NK-92 treated with Interleukin-12 subunit alpha and Interleukin-12 subunit beta, amount 100 ng/mL, for 24 hours (cell line): ENCODE measurements at regions not wholly inside any gene's neighbourhood (a gene's known extent, or its start where the extent isn't known, plus 50 kb on each side); places are given as distances from the start of the nearest gene placed in this dataset.

Experiments used
- DNase-seq: peaks from one replicate; lab custom pipeline; 2025; lab: John Stamatoyannopoulos, UW

DNA sequence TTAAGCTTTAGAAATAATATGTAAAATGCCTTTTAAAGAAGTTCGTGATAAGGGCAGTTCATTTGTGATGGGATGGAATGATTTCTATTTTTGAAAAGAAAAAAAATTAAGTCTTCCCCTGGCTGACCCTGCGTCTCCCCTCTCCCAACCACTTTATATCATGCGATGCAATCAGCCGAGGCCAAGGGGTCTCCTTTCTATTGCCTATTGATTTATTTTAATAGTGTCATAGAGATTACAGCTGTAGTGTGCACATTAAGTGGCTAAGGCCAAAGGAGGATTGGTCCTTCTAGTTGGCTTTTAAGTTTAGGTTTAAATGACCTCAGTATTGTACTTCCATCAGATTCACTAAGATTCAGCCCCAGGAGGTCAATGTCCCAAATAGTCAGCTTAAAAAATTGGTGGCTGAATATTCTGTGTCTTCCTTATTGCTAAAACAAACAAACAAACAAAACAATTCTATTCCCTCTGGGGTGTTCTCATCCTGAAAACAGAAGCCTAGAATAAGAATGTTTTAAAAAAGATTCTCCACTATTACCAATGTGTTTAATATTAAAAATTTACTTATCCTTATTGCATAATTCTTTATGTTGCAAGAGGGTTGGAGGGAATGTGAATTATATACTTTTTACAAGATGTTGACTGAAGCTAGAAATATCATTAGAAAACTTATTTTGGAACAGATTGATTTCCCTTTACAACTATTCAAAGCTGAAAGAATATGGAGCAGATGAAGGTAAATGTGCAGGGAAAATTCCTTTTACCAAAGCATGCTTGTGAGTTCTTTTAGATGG lies 359.1 kb downstream of the SAMD5 start:
- DNase-seq: no peak

DNA sequence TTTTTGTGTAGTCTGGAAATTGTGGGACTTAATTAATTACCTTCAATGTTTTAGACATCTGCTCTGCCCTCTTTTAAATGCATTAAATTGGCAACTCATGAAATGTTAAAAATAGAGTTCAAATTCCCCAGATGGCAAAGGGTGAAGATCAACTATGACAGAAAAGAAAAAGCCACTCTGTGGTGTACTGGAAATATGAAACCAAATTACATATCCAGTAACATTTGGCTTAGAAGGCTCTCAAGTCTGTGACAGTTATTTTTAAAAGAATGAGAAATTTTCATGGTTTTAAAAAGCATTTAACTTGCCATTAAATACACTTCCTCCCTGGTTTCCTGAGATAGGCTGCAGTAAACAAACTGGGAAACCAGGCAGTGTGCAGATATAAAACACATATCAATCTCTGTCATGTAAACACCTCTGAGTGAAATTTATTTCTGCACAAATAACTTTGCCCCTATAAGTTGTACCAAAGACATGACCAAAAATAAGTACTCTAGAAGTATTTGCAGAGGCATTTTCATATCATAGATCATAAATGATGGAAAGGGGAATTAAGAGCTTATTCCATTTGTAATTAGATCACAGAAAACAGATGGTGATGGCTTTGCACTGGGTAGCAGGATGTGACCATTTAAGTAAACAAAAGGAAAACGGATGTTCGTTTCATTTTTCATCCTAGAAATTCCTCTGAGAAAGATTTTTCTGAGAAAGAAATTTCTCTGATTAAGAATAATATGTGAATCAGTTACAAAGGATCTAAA lies 360.1 kb downstream of the SAMD5 start:
- DNase-seq: no peak

DNA sequence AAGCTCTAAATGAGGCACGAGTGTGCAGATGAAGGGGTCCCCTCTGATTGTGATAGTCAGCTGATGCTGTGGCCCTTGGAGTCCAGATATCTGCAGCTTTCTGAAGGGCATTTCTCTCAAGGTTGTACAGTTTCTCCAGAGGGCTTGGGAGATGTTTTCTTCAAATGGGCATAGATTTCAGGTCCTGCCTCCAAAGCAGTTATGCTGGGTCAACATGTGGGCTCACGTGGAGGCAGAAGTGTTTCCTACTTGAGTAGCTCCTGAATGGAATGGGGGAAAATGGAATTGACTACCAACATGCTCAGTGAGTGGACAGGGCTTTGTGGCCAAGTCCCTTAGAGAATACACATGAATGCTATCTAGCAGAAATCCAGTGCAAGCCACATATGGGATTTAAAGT lies 360.7 kb downstream of the SAMD5 start:
- no peak for DNase-seq

DNA sequence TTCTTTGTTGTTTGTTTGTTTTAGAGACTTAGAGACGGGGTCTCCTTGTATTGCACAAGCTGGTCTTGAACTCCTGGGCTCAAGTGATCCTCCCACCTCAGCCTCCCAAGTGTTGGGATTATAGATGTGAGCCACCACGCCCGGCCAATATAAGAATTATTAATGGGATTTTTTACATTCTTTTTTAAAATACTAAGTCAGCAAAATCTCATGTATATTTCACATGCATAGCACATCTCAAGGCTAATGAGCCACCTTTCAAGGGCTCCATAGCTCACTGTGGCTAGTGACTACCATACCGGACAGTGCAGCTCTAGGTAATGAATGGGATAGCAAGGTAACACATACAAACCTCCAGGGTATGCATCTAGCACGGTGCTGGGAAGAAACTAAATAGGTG lies 361.4 kb downstream of the SAMD5 start:
- DNase-seq: no peak

DNA sequence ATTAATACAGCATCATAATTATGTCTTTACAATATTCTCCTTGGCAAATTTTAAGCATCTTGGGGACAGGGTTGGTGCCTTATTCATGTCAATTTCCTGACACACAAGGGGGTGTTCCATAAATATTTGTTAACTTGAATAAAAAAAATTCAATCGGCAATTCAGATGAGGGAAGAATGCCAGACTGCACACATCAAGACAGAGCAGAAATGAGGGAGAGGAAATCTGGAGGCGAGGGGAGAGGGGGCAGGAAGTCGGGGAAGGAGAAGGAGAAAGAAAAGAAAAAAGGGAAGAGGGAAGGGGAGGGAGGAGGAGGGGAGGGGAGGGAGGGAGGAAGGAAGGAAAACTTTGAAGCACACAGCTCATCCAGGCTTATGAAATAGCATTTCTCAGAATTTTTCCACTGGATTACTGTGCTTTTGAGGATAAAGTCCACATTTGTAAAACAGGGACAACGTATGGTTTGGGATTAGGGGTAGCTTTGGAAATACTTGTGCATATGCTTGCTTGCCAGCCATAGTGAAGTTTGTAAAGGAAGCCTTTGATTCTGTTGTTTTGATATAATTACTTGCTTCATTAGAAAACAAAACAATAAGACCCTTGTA lies 362.1 kb downstream of the SAMD5 start:
- no peak for DNase-seq

DNA sequence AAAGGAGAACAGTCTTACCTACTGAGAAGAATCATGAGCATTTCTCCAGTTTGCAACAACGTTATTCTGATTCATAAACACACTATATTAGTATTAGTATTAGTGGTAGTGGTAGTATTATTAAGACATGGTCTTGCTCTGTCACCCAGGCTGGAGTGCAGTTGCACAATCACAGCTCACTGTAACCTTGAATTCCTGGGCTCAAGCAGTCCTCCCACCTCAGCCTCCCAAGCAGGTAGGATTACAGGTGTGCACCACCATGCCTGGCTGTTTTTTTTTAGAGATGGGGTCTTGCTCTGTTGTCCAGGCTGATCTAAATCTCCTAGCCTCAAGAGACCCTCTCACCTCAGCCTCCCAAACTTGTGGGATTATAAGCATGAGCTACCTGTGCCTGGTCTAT lies 363.5 kb downstream of the SAMD5 start:
- DNase-seq: no peak

DNA sequence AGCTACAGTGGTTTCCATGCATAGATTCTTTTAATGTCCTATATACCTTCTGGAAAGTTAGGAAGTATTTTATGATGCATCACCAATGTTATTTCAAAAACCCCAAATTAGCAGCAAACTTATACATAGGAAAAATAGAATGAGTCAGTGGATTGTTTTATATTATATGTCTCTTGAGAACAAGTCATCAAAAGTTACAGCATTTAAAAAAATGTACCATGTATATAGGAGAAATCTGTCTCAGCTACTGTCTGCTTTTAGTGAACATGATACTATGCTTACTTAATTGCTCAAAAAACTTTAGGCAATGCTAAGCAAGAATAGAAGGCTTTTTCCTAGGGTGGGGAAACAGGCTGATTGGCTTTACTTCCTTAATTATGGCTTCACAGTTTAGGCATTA lies 365.3 kb downstream of the SAMD5 start:
- no peak for DNase-seq

DNA sequence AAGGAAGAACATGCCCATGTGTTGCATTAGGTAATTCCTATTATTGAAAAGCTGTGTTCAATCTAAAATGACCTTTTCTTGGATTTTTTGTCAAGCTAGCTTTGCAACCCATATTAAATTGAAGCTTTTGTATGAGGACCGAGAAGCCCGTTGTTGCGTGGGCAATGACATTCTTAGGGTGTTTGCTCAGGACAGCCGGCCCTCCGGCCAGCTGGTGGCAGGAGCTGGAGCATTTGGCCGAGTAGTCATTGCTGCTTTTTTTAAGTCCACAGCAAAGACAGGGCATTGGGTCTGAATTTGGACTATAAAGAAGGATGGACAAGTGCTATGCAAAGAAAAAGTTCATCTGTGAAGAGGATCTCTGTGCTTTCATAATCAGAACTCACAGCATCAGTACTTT lies 365.8 kb downstream of the SAMD5 start:
- DNase-seq: no peak

DNA sequence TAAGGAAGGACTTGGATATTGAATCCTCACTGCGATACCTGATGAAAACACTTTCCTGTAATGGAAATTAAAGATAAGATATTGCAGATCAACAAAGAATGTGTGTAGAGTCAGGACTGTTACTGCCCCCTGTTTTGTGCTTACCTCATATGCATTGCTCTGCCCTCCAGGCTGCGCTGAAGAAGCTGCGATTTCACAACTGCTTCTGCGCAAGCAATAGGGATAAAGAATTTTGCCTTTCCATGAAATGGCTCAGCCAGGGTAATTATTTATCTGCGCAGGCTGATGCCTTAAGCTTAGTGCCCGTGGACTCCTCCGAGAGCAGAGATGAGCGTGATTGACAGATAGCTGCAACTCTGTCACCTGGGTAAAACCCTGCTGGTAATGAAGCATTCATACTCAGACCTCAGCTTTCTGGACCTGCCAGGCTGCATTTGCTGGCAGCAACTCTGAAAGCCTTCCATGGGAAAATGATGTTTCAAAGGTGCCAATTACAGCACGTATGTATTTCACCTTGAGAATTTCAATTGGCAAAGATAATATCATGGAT lies 370.6 kb downstream of the SAMD5 start:
- no peak for DNase-seq

DNA sequence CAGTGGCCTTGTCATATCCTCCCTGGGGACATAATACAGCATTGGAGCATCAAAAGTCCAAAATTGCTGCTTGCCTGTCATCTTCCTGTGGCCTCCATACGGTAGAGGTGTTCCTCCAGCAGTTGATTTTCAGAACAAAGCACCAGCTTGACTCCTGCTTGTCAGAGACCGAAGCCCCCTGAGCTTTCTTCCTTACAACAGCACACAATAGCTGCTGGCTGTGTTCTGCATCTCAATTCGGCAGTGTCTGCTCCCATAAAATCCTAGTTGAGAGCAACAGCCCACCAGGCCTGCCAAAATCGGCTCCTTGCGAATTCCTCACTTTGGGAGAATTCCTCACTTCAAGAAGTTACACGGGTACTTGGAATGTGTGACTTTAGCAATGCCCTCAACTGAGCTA lies 372.9 kb downstream of the SAMD5 start:
- no peak for DNase-seq

DNA sequence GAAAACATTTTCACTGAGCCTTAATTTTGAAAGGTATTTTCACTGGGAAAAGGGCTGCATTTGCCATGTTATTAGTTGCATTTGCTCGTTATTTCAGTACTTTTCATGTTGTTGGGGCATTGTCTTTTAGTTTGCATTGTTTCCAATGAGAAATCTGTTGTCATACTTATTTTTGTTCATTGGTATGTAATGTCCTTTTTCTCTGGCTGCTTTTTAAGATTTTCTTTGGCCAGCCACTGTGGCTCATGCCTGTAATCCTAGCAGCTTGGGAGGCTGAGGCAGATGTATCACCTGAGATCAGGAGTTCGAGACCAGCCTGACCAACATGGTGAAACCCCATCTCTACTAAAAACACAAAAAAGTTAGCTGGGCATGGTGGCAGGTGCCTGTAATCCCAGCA lies 379.9 kb downstream of the SAMD5 start:
- DNase-seq: no peak

DNA sequence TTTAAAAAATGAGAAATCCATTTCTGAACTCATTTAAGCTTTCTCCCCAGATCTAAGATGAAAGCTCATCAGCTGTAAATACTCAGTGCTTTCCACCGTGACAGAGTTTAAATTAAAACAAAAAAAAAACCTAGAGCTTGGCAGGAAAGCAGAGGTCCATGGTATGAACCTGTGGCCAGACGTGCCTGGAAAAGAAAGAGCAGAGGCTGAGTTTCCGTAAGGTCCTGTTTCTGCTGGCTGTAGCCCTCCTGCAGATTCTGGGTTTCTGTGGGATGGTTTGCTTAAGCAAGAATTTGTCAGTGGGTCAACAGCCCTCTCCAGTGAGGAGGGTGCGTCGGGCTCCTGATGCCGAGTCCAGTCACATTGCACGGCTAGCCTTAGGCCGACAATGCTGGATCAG lies 383.2 kb downstream of the SAMD5 start:
- DNase-seq: no peak

DNA sequence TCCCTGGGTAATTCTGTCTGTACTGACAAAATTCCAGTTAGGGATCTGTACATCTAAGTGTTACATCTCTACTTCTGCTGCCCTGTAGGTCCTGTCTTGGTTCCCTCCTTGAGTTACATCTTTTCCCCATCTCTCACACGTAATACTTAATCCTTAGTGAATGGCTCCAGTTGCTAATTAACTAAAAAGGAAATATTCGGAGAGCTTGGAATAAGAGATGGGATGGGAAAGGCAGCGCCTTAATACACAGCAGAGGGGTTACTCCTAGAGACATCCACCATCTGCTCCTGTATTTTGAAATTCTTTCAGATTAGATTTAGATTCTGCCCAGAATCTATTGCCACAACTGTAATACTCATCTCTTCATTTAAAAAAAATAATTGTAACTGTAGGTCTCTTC lies 384.0 kb downstream of the SAMD5 start:
- DNase-seq: no peak

DNA sequence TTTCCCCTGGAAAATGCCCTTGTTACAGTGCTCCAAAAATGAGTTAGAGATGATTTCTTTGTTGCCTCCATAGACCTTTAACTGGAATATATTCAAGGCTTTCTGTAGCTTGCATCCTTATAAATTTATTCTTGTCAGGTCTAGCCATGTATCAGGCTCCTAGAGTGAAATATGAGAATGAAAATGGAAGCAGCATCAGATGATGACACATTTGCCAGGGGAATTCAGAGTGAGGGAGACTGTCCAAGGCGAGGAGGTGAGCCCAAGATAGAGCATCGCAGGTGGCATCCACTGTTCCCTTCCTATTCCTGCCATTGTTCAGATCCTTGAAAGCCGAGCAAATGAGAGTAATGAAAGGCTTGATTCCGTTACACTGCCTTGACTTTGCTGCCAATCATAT lies 386.8 kb downstream of the SAMD5 start:
- no peak for DNase-seq

DNA sequence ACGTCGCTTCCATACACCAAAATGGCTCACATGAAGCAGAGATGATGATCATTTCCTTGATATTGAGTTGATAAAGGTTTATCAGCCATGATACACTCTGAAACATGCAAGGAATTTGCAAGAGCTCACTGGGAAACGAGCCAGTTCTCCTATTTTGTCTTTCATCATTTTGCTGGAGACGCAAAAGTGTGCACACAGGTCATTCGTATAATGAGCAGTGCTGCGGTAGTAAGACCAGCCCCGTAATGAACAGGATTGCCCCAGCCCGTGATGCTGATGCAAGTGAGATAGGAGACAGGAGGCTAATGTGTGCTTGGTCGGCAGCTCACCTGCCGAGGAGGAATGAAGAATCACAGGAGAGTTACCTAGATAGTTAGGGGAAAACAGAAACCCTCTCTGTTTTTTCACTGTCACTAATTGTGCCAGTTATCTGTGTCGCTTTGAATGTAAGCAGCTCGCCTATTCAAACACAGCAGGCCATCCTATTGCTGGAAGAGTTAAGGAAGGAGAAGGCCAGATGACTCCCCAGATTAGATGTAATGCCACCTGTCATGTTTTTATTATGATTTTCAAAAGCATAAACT lies 391.8 kb downstream of the SAMD5 start:
- no peak for DNase-seq

DNA sequence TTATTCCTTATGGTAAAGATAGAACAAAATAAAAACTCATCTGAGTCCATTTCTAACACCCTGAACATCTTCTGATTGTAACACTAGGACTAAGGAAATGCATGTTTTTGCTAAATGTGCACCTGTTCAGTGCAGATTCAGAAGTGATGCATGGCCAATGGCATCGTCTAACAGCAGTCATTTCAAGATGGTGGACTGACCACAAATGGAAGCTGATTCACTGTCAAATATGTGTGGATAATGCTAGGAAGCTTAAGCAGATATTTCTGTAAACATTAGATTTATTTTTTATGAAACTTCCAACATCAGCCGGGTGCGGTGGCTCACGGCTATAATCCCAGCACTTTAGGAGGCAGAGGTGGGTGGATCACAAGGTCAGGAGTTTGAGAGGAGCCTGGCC lies 394.8 kb downstream of the SAMD5 start:
- DNase-seq: no peak

DNA sequence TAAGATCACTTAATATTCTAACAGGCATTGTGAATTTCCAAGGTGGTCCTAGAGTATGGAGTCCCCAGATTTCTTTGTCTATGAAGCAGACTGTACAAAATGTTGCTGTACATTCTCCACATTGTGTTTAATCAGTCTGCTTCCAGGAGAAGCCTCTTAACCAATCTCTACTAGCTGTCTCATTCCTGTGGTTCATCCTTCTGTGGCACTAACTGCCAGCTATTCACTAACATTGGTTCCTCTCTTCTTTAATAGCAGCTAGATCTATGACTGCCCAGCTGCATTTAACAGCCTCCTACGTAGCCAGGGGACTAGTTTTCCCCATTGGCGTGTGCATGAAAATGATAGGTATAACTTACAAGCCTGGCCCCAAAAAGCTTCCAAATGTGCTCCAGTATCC lies 395.4 kb downstream of the SAMD5 start:
- DNase-seq: no peak

DNA sequence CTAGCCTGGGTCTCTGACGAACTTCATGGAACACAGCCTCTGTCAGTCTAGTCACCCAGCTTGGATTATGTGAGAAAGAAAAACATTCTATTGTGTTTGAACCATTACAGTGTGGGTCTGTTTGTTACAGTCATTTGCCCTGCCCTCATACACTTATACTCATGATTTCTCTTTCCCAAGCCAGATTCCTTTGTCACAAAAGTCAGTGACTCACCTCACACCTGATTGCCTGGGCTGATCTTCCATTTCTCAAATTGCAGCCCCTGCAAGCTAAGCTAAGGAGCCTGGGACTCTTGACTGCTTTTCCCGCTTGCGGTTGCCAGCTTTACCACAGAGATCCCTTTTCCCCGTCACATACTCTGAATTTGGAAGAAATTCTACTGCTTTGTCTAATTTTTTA lies 395.9 kb downstream of the SAMD5 start:
- no peak for DNase-seq

DNA sequence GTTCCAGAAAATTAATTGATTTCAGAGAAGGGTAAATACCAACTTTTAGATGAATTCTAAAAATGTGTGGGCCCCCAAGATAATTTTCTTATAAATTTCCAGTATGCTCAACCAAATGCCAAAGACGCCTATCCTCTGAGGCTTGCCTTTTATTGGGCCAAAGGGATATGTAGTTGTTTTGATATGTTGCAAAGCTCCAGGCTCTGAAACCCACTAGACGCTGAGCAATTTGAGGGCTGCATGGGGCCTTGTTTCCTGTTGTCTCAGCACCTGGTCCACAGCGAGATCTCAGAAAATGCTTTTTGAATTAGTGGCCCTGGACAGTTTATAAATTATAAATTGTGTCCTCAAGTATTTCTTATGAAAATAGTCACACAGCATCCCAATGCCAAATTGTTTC lies 397.2 kb downstream of the SAMD5 start:
- DNase-seq: no peak

DNA sequence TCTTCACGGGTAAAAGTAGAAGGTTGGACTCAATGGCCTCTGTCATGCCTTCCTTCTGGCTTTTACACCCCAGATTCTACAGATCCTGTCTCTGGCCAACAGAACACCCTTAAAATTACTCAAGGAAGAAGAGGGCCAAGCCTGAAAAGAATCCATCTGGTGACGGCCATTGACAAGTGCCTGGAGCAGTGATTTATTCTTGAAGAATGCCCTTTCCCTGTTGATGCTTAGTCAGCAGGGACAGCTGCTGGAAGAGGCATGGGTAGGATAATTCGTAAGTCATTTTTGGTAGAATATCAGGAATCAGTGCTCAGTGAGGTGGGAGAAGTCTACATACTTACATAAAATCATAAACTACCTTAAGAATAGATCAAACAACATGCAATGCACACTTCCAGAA lies 397.9 kb downstream of the SAMD5 start:
- DNase-seq: no peak

DNA sequence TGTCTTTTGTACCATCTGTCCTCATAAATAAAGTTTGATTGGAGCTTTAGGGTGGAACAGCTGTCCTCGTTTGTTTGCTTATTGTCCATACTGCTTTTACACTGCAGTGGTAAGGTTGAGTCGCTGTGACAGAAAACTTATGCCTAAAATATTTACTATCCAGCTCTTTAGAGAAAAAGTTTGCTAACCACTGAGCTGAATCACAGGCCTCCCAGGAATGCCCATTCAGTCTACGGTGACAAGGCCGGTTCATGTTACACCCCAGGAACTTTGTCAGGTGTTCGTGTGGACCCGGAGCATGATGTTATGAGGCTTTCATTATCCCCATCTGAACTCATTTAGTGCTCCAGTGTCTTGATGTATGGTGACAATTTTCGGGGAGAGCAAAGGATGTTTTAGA lies 401.1 kb downstream of the SAMD5 start:
- DNase-seq: no peak

DNA sequence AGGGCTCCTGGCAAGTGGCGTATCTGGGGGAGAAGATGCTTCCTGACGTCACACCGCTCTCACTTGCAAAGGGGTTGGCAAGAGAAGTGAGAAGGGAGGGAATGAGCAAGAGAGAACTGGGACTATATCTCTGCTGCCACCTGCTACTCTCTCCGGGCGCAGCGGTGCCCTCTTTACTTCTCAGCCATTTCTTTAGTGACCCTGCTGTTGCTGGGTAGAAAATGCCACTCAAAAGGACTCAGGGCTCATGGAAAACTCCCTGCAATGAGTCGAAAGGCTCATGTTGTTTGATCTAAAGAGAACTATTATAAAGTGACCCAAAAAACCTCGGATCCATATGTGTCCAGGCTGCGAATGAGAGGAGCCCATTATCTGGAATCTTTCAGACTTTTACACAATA lies 401.8 kb downstream of the SAMD5 start:
- no peak for DNase-seq

DNA sequence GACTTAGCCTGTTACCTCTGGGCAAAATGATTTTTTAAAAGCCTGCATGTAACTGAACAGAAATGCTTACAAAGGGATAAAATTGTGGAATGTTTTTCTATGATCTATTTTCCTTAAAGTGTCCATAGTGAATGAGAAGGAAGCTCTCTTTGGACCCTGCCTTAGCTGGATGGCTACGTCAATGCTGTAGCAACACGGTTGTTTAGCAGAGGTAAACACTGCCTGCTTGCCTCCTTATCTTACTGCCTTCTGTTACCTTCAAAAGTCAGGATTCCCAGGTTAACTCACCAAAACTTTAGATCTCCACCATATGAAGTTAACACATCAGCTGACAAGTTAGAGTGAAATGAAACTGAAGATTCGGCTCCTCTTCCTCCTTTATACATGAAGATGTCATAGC lies 402.6 kb downstream of the SAMD5 start:
- DNase-seq: no peak
